ENCODE measurements at regions not wholly inside any gene's neighbourhood (a gene's known extent, or its start where the extent isn't known, plus 50 kb on each side); places are given as distances from the start of the nearest gene placed in this dataset.

DNA sequence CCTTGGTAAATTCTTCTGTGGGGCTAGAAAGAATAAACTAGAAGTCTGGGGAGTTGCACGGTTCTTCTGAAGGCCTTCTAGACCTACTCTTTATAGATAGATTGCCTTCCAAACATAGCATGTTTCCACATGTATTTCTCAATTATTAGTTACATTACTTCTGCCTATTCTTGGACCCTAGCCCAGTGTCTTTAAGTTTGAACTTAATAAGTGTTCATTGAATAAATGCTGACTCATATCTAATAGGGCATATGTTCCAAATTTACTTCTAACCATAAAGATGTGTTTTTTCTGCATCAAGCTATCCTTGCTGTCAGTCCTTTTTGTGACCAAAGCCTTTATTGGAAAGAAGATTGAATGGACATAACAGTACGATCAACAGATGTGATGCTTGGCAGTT, 503.6 kb upstream of the ZFP42 start:
- TF ChIP-seq GATA3 (IDR thresholded peaks at IDR 0.05; ENCODE audit: low read depth, low read length) (no peak), GATA2 (IDR thresholded peaks at IDR 0.05; ENCODE audit: low read depth, low read length) (no peak)

DNA sequence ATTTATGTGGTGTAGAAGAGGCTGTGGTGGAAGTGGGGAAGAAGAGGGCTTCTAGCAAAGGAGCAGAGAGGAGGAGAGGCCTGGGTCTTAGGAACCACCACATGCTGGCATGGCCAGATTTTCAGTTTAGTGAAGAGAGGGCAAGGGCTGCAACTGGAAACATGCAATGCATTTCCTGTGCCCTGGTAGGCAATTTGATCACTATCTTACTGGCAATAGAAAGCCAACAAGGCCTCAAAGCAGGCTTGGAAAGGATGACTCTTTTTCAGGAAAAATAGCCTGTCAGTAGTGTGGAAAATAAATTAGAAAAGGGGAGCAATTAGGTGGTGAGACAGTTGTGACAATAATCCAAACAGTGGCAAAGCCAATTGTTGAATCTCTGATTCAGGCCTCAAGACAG, 501.9 kb upstream of the ZFP42 start:
- TF ChIP-seq GATA3 (IDR thresholded peaks at IDR 0.05; ENCODE audit: low read depth, low read length) = no peak
- peak; percentile 71 for TF ChIP-seq GATA2 (IDR thresholded peaks at IDR 0.05; ENCODE audit: low read depth, low read length)

- TF ChIP-seq GATA2 (IDR thresholded peaks at IDR 0.05; ENCODE audit: low read depth, low read length) (no peak), GATA3 (IDR thresholded peaks at IDR 0.05; ENCODE audit: low read depth, low read length) (no peak)
Observed at GRCh38 chr4:187499956-187500355, 495.6 kb upstream of the ZFP42 start.

- TF ChIP-seq GATA2 (IDR thresholded peaks at IDR 0.05; ENCODE audit: low read depth, low read length) = no peak
- TF ChIP-seq GATA3 (IDR thresholded peaks at IDR 0.05; ENCODE audit: low read depth, low read length) = no peak
Observed at GRCh38 chr4:187500796-187501195, 494.8 kb upstream of the ZFP42 start.

DNA sequence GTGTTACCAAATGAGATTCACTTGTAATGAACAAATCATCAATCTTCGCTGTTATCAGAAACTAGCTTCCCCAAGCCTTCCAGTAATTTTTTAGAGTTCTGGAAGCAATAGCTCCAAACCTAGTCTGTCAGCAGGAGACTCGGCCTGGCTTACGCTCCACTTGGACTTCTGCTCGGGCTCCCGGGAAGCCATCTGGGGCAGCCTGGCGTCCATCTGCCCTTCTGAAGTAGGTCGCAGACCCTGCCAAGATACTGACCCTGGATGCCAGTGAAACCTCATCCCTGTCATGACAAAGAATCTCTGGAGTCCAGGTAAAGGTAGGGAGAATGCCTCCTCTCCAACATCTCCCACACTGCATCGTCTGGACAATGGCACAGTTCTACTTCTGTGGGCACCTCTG, 493.8 kb upstream of the ZFP42 start:
- TF ChIP-seq GATA3 (IDR thresholded peaks at IDR 0.05; ENCODE audit: low read depth, low read length) (no peak), GATA2 (IDR thresholded peaks at IDR 0.05; ENCODE audit: low read depth, low read length) (no peak)

DNA sequence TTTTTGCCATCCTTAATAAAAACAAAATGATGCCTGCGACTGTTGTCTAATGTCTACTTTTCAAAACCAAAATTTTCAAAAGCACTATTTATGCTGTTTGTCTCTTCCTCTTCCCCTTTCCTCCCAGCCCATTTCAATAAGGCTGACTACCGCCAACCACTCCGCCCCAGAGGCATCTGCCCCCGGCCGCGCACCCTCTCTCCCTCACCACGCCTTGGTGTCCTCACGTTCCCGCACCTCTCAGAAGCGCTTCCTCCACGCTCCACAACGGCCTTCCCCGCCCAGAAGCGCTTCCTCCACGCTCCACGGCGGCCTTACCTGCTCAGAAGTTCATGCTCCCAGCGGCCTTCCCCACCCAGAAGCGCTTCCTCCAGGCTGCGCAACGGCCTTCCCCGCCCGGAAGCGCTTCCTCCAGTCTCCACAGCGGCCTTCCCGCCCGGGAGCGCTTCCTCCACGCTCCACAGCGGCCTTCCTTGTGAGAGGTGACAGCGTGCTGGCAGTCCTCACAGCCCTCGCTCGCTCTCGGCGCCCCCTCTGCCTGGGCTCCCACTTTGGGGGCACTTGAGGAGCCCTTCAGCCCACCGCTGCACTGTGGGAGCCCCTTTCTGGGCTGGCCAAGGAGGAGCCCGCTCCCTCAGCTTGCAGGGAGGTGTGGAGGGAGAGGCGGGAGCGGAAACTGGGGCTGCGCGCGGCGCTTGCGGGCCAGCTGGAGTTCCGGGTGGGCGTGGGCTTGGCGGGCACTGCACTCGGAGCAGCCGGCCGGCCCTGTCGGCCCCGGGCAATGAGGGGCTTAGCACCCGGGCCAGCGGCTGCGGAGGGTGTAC, 490.4 kb upstream of the ZFP42 start:
- TF ChIP-seq GATA3 (IDR thresholded peaks at IDR 0.05; ENCODE audit: low read depth, low read length) (no peak), GATA2 (IDR thresholded peaks at IDR 0.05; ENCODE audit: low read depth, low read length) (no peak)

DNA sequence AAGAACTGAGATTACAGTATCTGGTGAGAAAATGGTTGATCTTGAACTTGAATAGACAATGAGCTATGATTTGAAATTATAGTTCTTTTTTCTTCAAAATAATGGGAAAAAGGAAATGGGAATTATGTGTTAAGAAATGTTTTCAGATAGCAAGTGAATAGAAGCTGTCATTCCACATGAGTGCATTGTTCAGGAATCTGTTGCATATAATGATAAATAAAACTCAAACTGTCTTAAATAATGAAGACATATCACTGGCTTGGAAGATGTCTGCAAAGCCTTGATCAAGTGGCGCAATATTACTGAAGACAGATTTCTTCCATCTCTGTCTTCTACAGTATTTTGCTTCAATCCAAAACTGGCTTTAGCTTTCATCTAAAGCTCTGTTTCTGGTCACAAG, 479.3 kb upstream of the ZFP42 start:
- TF ChIP-seq GATA3 (IDR thresholded peaks at IDR 0.05; ENCODE audit: low read depth, low read length) (no peak), GATA2 (IDR thresholded peaks at IDR 0.05; ENCODE audit: low read depth, low read length) (no peak)

- TF ChIP-seq GATA2 (IDR thresholded peaks at IDR 0.05; ENCODE audit: low read depth, low read length) (no peak), GATA3 (IDR thresholded peaks at IDR 0.05; ENCODE audit: low read depth, low read length) (no peak)
Observed at GRCh38 chr4:187541666-187542065, 453.9 kb upstream of the ZFP42 start.

- TF ChIP-seq GATA3 (IDR thresholded peaks at IDR 0.05; ENCODE audit: low read depth, low read length) (no peak), GATA2 (IDR thresholded peaks at IDR 0.05; ENCODE audit: low read depth, low read length) (no peak)
Observed at GRCh38 chr4:187544461-187545053, 451.0 kb upstream of the ZFP42 start.

- TF ChIP-seq GATA2 (IDR thresholded peaks at IDR 0.05; ENCODE audit: low read depth, low read length) = no peak
- TF ChIP-seq GATA3 (IDR thresholded peaks at IDR 0.05; ENCODE audit: low read depth, low read length) = no peak
Observed at GRCh38 chr4:187547316-187547715, 448.3 kb upstream of the ZFP42 start.

GRCh38 chr4:187550256-187550950, 445.2 kb upstream of the ZFP42 start:
- TF ChIP-seq GATA3 (IDR thresholded peaks at IDR 0.05; ENCODE audit: low read depth, low read length) (no peak), GATA2 (IDR thresholded peaks at IDR 0.05; ENCODE audit: low read depth, low read length) (no peak)

DNA sequence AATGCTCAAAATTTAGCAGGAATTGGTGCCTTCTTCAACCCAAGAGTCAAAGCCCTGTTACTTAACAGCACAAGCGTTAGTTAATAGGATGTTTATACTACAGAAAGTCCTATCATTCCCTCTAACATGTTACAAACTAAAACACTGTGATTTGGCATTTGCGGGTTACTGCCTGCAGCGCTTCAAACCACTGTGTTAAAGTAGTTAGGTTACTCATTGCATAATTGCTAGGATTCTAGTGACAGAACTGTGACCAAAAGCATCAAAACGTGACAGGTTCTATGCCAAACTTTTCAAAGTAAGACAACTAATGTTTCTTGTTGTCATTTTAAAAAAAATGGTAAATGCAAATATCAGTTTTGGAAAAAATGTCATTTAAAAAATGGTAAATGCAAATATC, 442.8 kb upstream of the ZFP42 start:
- TF ChIP-seq GATA3 (IDR thresholded peaks at IDR 0.05; ENCODE audit: low read depth, low read length) (no peak), GATA2 (IDR thresholded peaks at IDR 0.05; ENCODE audit: low read depth, low read length) (no peak)

DNA sequence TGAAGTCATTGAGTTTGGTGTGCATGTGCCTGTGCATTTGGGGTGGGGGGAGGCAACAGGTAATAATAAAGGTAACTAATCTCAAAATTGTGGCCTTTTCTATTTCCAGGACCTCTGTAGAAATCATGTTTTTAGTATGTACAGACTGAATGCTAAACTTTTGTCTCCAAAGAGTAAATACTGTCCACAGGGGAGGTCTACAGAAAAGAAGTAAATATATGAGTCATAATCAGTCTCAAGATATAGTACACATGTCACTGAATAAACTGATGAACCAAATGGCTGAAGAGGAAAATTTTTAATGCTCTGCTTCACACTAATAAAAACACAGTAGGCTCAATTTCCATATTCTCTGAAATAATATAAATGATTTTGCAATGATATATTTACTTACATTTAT, 440.4 kb upstream of the ZFP42 start:
- TF ChIP-seq GATA2 (IDR thresholded peaks at IDR 0.05; ENCODE audit: low read depth, low read length) = no peak
- no peak for TF ChIP-seq GATA3 (IDR thresholded peaks at IDR 0.05; ENCODE audit: low read depth, low read length)

GRCh38 chr4:187558391-187558790, 437.2 kb upstream of the ZFP42 start:
- no peak for TF ChIP-seq GATA2 (IDR thresholded peaks at IDR 0.05; ENCODE audit: low read depth, low read length)
- no peak for TF ChIP-seq GATA3 (IDR thresholded peaks at IDR 0.05; ENCODE audit: low read depth, low read length)

- TF ChIP-seq GATA2 (IDR thresholded peaks at IDR 0.05; ENCODE audit: low read depth, low read length) (no peak), GATA3 (IDR thresholded peaks at IDR 0.05; ENCODE audit: low read depth, low read length) (no peak)
Observed at GRCh38 chr4:187562345-187562744, 433.2 kb upstream of the ZFP42 start.
